Suprapubic skin (tissue), 4 donors: ENCODE measurements at regions not wholly inside any gene's neighbourhood (a gene's known extent, or its start where the extent isn't known, plus 50 kb on each side); places are given as distances from the start of the nearest gene placed in this dataset.

Source experiments
- DNase-seq, 2 donors: peaks; one replicate each; pipeline ENCODE4 v3.0.0-alpha.2; 2019; ENCODE audit warnings: low spot score in 2 of 2
- H3K27ac ChIP-seq: fragments of 200-600 bp; sonication (generic); one replicate; pipeline ENCODE4 v1.5.1; 2019
- H3K27me3 ChIP-seq: fragments of 200-600 bp; sonication (generic); one replicate; pipeline ENCODE4 v1.5.1; 2019
- H3K36me3 ChIP-seq: fragments of 200-600 bp; sonication (generic); one replicate; pipeline ENCODE4 v1.5.1; 2019
- H3K4me1 ChIP-seq: fragments of 200-600 bp; sonication (generic); one replicate; pipeline ENCODE4 v1.5.1; 2019
- H3K4me3 ChIP-seq: fragments of 200-600 bp; sonication (generic); one replicate; pipeline ENCODE4 v1.5.1; 2019; ENCODE audit warnings: mild to moderate bottlenecking
- H3K9me3 ChIP-seq: fragments of 200-600 bp; sonication (generic); one replicate; pipeline ENCODE4 v1.5.1; 2019
- EP300 ChIP-seq: sonication (generic); formaldehyde crosslinking; IDR thresholded peaks from one replicate; pipeline ENCODE4 v1.6.1; 2017; ENCODE audit warnings: antibody characterized with exemption
- POLR2A ChIP-seq, 2 donors: fragments of 450-650 bp; IDR thresholded peaks; one replicate each; pipeline ENCODE4 v1.6.1; 2017; ENCODE audit warnings: antibody characterized with exemption in 2 of 2, mild to moderate bottlenecking in 2 of 2, moderate library complexity in 2 of 2
- POLR2AphosphoS5 ChIP-seq, 3 donors: sonication (generic); formaldehyde crosslinking; IDR thresholded peaks; one replicate each; pipeline ENCODE4 v1.6.1; 2017; ENCODE audit warnings: antibody characterized with exemption in 3 of 3
- WGBS: methylation state at CpG from one replicate; pipeline ENCODE4 v1.1.5; 2018; 5-methylcytosine and 5-hydroxymethylcytosine counted together
- TF ChIP-seq, protein P1 (sequence below), 2 donors: fragments of 200-600 bp in 1 of 2; fragments of 450-650 bp in 1 of 2; sonication (generic) in 1 of 2; IDR thresholded peaks; one replicate each; pipeline ENCODE4 v1.5.1; 2016 to 2019; ENCODE audit warnings: antibody characterized with exemption in 2 of 2, mild to moderate bottlenecking in 1 of 2, moderate library complexity in 1 of 2

DNA sequence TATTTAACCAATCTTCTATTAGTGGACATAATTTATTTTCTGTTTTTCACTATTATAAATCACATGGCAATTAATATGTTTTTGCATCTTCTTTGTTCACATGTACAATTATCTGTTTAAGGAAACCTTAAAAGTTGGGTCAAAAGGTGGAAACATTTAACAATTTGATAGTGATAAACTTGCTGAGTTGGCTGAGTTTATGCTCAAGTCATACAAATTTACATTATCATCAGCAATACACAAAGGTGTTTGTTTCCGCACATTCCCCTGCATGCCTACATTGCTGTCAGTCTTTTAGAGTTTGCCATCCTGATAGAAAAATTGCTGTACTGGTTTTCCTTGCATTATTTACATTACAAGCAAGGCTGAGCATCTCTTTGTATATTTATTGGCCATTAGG is 139.5 kb downstream of the KCNRG start:
- no peak for DNase-seq
- no peaks in the 10 kb centered on the region for H3K27me3 ChIP-seq
- H3K27ac ChIP-seq = no peak overlapping the region
- no peak overlapping the region for H3K4me3 ChIP-seq
- no peaks in the 10 kb centered on the region for H3K36me3 ChIP-seq
- 94% methylated on average over 1 of the region's 1 CpG for WGBS
- no peaks in the 10 kb centered on the region for H3K9me3 ChIP-seq
- no peaks in the 10 kb centered on the region for H3K4me1 ChIP-seq
- TF ChIP-seq POLR2A (IDR thresholded peaks at IDR 0.05) (no peak), EP300 (no peak), POLR2AphosphoS5 (IDR thresholded peaks at IDR 0.05) (no peak)
- TF ChIP-seq, protein P1, sequence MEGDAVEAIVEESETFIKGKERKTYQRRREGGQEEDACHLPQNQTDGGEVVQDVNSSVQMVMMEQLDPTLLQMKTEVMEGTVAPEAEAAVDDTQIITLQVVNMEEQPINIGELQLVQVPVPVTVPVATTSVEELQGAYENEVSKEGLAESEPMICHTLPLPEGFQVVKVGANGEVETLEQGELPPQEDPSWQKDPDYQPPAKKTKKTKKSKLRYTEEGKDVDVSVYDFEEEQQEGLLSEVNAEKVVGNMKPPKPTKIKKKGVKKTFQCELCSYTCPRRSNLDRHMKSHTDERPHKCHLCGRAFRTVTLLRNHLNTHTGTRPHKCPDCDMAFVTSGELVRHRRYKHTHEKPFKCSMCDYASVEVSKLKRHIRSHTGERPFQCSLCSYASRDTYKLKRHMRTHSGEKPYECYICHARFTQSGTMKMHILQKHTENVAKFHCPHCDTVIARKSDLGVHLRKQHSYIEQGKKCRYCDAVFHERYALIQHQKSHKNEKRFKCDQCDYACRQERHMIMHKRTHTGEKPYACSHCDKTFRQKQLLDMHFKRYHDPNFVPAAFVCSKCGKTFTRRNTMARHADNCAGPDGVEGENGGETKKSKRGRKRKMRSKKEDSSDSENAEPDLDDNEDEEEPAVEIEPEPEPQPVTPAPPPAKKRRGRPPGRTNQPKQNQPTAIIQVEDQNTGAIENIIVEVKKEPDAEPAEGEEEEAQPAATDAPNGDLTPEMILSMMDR (IDR thresholded peaks at IDR 0.05) = no peak

DNA sequence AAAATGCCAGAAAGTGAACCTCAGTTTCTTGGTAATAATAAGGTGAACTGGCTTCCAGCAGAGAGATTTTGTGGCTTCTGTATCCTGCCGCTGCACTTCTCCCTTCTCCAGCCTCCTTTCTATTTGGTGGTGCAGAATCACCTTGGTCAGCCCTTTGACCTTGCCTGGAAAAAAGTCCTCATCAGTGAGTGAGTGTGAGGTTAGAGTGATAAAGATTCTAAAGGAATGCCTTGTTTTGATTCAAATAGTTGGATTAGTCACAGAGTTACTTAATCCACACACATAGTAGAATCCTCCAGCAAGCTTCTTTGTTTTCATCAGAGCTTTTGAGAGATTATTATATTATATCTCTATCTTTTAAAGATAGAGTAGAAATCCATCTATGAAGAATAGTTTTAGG is 140.9 kb downstream of the KCNRG start:
- 90% methylated on average over 1 of the region's 1 CpG for WGBS
- H3K27me3 ChIP-seq = no peaks in the 10 kb centered on the region

DNA sequence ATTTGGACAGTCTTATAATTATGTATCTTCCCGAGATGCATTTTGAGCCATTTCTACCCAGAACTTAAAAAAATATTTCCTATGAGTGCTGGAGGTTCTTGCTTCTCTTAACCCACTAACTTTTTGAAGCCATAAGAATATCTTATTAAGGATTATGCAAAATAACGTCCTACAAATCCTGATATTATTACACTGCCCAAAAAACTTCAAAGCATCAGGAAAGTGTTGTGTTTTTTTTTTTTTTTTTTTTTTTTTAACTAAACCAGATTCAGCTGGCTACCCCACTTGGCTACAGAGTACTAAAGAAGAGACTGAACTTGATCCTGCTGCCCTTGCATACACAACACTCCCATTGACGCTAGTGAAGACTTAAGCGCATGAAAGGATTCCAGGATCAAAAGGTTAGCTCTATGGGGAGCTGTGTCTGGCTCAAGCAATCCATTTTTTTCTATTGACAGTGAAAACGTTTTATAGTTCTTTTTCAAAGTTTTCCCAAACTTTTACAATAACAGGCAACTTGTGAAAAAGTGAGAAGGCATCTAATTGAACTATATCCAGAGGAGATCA is 141.4 kb downstream of the KCNRG start:
- no peak for DNase-seq
- 54% methylated on average over 5 of the region's 5 CpGs for WGBS
- TF ChIP-seq POLR2AphosphoS5 (IDR thresholded peaks at IDR 0.05) (no peak), POLR2A (IDR thresholded peaks at IDR 0.05) (no peak), EP300 (no peak)
- TF ChIP-seq, protein P1 (IDR thresholded peaks at IDR 0.05) = no peak
- no peaks in the 10 kb centered on the region for H3K9me3 ChIP-seq
- no peaks in the 10 kb centered on the region for H3K27me3 ChIP-seq
- no peak overlapping the region for H3K4me3 ChIP-seq
- no peaks in the 10 kb centered on the region for H3K36me3 ChIP-seq
- no peak overlapping the region for H3K27ac ChIP-seq
- no peaks in the 10 kb centered on the region for H3K4me1 ChIP-seq

More for the DNA sequence above, 140.9 kb downstream of the KCNRG start:
- no peaks in the 10 kb centered on the region for H3K9me3 ChIP-seq
- TF ChIP-seq EP300 = no peak
- TF ChIP-seq, protein P1 (IDR thresholded peaks at IDR 0.05) = no peak
- TF ChIP-seq POLR2AphosphoS5 (IDR thresholded peaks at IDR 0.05) = no peak
- no peak for TF ChIP-seq POLR2A (IDR thresholded peaks at IDR 0.05)
- H3K27ac ChIP-seq = no peak overlapping the region
- H3K36me3 ChIP-seq = no peaks in the 10 kb centered on the region
- no peak for DNase-seq
- H3K4me1 ChIP-seq = no peaks in the 10 kb centered on the region
- H3K4me3 ChIP-seq = no peak overlapping the region

DNA sequence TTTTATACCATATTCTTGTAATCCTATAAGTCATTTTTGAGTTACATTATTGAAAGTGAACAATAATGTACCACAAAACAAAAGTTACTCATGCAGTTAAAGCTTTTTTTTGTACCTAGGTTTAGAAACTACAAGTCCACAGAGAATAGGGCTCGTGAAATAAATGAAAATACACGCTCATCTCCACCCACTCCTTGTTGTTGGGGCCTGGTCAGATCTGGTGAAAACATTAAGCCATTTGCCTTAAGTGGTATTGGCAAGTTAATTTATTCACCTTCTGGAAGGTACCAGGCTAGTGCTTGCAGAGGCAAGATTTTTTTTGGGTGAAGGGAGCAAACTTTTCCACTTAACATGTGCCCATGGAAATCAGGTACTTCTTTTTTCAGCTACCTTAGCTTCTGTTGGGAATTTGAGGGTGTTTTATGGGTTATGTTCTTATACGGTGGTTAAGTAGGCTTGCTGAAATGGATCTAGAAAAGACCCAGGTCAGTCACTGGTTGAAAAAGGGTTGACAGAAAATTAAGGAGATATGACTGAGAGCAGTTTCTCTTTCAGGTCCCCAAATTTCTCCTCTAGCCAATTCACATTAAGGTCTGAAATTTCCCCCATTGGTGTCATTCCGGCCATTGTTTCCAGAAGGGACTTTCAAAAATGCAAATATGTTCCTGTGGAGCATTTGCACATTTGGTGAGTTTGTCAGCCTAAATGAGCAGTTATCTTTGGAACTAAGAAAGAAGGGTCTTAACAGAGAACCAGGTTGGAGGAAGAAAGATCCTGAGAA is 143.3 kb downstream of the KCNRG start:
- WGBS = 96% methylated on average over 4 of the region's 4 CpGs
- H3K4me3 ChIP-seq = no peak overlapping the region
- no peak overlapping the region for H3K27ac ChIP-seq
- TF ChIP-seq, protein P1 (IDR thresholded peaks at IDR 0.05) = no peak
- TF ChIP-seq EP300 (no peak), POLR2A (IDR thresholded peaks at IDR 0.05) (no peak), POLR2AphosphoS5 (IDR thresholded peaks at IDR 0.05) (no peak)
- no peak for DNase-seq
- H3K4me1 ChIP-seq = no peaks in the 10 kb centered on the region
- no peaks in the 10 kb centered on the region for H3K27me3 ChIP-seq
- H3K9me3 ChIP-seq = no peaks in the 10 kb centered on the region
- H3K36me3 ChIP-seq = no peaks in the 10 kb centered on the region

DNA sequence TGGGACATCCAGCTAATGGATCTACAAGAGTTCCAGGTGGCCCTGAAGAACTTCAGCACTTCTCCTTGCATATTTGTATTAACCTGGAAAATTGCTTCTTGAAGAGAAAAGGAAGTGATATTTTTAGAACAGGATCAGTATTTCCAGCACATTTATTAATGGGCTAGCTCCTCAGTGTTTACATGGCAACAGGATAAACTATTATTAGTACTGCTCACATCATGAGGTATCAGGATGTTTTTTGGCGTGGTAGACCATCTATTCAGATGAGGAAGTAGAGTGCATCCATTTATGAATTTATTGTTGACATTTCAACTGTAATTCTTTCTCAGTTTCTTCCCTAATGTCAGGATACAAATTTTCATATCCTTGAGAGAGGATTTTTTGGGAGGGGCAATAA is 144.4 kb downstream of the KCNRG start:
- TF ChIP-seq POLR2A (IDR thresholded peaks at IDR 0.05) (no peak), EP300 (no peak), POLR2AphosphoS5 (IDR thresholded peaks at IDR 0.05) (no peak)
- TF ChIP-seq, protein P1 (IDR thresholded peaks at IDR 0.05) = no peak
- H3K4me1 ChIP-seq = no peaks in the 10 kb centered on the region
- H3K27ac ChIP-seq = no peak overlapping the region
- DNase-seq = no peak
- no peaks in the 10 kb centered on the region for H3K9me3 ChIP-seq
- H3K36me3 ChIP-seq = no peaks in the 10 kb centered on the region
- no peak overlapping the region for H3K4me3 ChIP-seq
- H3K27me3 ChIP-seq = no peaks in the 10 kb centered on the region
- WGBS = 59% methylated on average over 1 of the region's 1 CpG
